GM18511 (cell line): ENCODE measurements at regions not wholly inside any gene's neighbourhood (a gene's known extent, or its start where the extent isn't known, plus 50 kb on each side); places are given as distances from the start of the nearest gene placed in this dataset.

Experiments
- ATAC-seq: cut with Tn5 transposase; IDR thresholded peaks from one replicate; pipeline ENCODE4 v1.9.1; 2021; ENCODE audit warnings: mild to moderate bottlenecking, moderate library complexity; ENCODE audit not compliant: unreplicated experiment

GRCh38 chr2:118223511-118223991 lies 135.3 kb downstream of the INSIG2 start:
- ATAC-seq = peak; percentile 10

GRCh38 chr2:118222672-118223421 lies 134.6 kb downstream of the INSIG2 start:
- no peak for ATAC-seq

GRCh38 chr2:118222273-118222594 lies 134.0 kb downstream of the INSIG2 start:
- ATAC-seq = no peak

GRCh38 chr2:118221536-118222272 lies 133.4 kb downstream of the INSIG2 start:
- peak; percentile 43 for ATAC-seq

- no peak for ATAC-seq
Observed at GRCh38 chr2:118219611-118220010, 131.3 kb downstream of the INSIG2 start.

- ATAC-seq = no peak
Observed at GRCh38 chr2:118216224-118216623, 128.0 kb downstream of the INSIG2 start.

- no peak for ATAC-seq
Observed at GRCh38 chr2:118209727-118210126, 121.5 kb downstream of the INSIG2 start.

- no peak for ATAC-seq
Observed at GRCh38 chr2:118207889-118208288, 119.6 kb downstream of the INSIG2 start.

- ATAC-seq = peak; percentile 95
Observed at GRCh38 chr2:118202707-118203303, 114.5 kb downstream of the INSIG2 start.

- no peak for ATAC-seq
Observed at GRCh38 chr2:118198268-118198667, 110.0 kb downstream of the INSIG2 start.

- ATAC-seq = peak; percentile 58
Observed at GRCh38 chr2:118197011-118197675, 108.9 kb downstream of the INSIG2 start.

- no peak for ATAC-seq
Observed at GRCh38 chr2:118190474-118190873, 102.2 kb downstream of the INSIG2 start.

GRCh38 chr2:118186858-118187254 lies 98.6 kb downstream of the INSIG2 start:
- ATAC-seq = no peak

GRCh38 chr2:118186110-118186857 lies 98.0 kb downstream of the INSIG2 start:
- peak; percentile 91 for ATAC-seq

- peak; percentile 85 for ATAC-seq
Observed at GRCh38 chr2:118185210-118186109, 97.2 kb downstream of the INSIG2 start.

- no peak for ATAC-seq
Observed at GRCh38 chr2:118183381-118183780, 95.1 kb downstream of the INSIG2 start.

- ATAC-seq = no peak
Observed at GRCh38 chr2:118179445-118179844, 91.2 kb downstream of the INSIG2 start.

- no peak for ATAC-seq
Observed at GRCh38 chr2:118177884-118178283, 89.6 kb downstream of the INSIG2 start.

- no peak for ATAC-seq
Observed at GRCh38 chr2:118177318-118177717, 89.0 kb downstream of the INSIG2 start.

- ATAC-seq = no peak
Observed at GRCh38 chr2:118176601-118177000, 88.3 kb downstream of the INSIG2 start.
